Activated naive CD4-positive, alpha-beta T cell treated with Interleukin-2 at 50 U/mL for 16 hours (primary cell): ENCODE measurements at regions not wholly inside any gene's neighbourhood (a gene's known extent, or its start where the extent isn't known, plus 50 kb on each side); places are given as distances from the start of the nearest gene placed in this dataset.
"Not testable (repeated sequence)": the region's sequence is repeated elsewhere in the genome, so short reads cannot be mapped to it uniquely, and the experiment has no call there.

Experiments used
- DNase-seq: peaks from one replicate; pipeline ENCODE4 v3.0.0-alpha.2; 2020

GRCh38 chr6:144360401-144360800, 75.3 kb downstream of the UTRN start:
- no peak for DNase-seq

DNA sequence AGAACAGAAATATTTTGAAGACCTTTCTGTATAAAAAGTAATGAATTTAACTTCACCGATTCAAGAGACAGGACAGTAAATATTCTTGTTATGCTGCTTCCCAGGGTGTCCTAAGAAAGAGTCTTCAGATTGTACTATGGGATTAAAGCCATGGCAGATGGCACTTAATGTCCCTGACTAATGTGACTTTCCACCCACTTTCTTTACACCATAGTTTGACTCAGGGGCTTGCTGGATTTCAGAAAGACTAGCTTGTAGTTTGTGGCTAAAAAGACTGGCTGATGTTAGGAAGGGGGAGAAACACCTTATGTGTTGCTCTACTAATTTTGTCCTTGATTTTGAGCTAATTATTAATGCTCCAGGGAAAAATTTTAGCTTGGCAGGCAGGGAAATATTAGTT, 75.9 kb downstream of the UTRN start:
- no peak for DNase-seq

DNA sequence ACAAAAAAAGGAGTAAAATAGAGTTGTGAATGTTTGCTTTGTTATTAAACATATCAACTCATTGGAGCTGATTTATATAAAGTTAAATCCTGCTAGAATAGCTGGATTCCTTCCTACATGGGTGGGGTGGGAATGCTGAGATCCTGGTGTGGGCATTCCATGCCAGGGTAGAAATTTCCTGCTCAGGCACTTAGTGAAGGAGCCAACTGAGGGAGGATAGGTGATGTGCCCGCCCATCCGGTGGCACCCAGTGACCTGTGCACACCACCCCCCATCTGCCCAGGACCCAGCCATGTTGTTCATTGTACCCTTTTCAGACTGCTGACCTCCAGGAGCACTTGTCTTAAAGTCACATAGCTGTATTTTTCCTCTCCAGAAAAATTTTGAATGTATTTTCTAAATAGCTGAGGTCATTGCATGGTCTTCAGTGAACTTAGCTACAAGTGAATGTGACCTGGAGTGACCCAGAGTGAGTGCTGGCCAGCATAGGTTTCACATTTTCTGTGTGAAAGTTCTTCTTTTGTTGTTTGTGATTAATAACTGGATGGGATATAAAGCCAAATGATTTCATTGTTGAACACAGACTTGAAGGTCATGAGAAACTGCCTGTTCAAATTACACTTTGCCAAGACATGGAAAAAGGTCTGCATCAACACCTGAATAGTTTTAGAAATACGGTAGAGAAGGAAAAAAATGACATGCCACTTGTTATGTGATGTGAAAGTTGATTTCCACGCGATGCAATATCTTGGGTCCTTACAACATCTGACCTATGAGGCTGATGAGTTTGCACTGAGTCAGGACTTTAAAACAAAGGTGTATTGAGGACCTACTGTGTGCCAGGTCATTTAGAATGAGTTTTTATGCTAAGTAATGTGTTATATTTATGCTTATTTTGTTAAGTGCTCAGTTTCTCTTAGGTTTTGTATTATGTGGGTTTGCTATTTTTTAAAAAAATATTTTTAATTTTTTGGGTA, 77.2 kb downstream of the UTRN start:
- no peak for DNase-seq

GRCh38 chr6:144364208-144364720, 79.1 kb downstream of the UTRN start:
- no peak for DNase-seq

- DNase-seq: no peak
Observed at GRCh38 chr6:144364782-144365181, 79.6 kb downstream of the UTRN start.

DNA sequence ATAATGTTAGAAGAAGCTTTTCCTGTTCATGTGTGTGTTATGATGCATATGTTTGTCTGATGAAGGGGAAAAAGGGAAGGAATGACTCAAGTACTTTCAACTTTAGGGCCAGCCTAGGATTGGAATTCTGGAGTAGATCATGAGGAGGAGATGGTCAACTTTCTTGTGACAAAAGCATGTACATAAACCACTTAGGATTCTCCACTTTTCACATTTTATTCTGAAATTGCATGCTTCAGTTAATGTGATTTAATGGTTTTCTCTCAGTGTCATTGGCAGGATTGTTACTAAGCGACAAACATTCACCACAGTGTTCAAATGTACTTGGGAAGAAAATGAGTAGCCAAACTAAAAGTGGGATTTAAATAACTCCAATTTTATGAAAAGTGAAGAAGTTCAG, 80.1 kb downstream of the UTRN start:
- DNase-seq: no peak

DNA sequence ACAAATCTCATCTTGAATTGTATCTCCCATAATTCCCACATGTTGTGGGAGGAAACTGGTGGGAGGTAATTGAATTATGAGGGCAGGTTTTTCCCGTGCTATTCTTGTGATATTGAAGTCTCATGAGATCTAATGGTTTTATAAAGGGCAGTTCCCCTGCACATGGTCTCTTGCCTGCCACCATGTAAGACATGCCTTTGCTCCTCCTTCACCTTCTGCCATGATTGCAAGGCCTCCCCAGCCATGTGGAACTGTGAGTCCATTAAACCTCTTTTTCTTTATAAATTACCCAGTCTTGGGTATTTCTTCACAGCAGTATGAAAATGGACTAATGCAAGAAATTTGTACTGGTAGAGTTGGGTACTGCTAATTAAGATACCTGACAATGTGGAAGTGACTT, 84.6 kb downstream of the UTRN start:
- not testable (repeated sequence) for DNase-seq

DNA sequence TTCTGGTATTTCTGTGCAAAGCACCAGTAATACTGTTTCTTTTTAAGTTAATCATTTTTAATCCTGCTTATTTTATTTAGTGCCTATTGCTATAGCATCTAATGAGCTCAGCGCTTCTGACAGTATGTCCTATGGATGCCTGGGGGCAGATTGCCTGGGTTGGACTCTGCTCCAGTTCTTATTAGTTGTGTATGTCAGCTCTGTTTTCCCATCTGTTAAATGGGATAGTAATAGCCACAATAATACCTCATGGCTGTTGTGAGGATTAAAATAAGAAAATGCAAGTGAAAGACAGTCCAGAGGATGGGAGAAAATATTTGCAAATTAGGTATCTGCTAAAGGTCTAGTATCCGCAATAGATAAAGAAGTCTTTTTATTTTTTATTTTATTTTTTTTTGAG, 87.0 kb downstream of the UTRN start:
- DNase-seq: no peak

DNA sequence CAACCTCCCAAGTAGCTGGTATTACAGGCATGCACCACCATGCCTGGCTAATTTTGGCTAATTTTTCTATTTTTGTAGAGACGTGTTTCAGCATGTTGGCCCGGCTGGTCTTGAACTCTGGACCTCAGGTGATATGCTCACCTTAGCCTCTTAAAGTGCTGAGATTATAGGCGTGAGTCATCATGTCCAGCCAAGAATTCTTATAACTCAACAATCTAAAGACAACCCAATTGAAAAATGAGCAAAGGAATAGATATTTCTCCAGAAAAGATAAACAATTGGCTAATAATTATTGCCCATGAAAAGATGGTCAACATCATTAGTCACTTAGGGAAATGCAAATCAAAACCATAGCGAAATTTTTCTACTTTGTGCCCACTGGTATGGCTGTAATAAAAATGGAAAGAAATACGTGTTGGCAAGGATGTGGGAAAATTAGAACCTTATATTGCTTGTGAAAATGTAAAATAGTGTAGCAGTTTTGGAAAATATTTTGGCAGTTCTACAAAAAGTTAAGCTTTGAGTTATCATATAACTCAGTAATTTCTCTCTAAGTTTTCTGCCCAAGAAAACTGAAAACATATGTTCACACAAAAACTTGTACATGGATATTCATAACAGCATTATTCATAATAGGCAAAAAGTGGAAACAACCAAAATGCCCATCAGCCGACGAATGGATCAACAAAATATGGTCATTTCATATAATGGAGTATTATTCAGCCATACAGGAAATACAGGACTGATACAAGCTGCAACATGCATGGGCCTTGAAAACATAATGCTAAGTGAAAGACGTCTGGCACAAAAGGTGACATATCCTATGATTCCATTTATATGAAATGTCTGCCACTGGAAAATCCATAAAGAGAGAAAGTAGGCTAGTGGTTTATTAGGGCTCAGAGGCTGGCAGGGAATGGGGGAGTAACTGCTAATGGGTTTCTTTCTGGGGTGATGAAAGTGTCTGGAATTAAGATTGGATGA, 87.8 kb downstream of the UTRN start:
- no peak for DNase-seq

DNA sequence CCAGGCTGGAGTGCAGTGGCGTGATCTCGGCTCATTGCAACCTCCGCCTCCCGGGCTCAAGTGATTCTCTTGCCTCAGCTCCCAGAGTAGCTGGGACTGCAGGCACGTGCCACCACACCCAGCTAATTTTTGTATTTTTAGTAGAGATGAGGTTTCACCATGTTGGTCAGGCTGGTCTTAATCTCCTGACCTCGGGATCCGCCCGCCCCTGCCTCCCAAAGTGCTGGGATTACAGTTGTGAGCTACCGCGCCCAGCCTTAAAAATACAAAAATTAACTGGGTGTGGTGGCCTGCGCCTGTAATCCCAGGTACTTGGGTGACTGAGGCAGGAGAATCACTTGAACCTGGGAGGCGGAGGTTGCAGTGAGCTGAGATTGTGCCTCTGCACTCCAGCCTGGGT, 89.4 kb downstream of the UTRN start:
- DNase-seq: not testable (repeated sequence)

GRCh38 chr6:144377586-144378210, 92.6 kb downstream of the UTRN start:
- no peak for DNase-seq

GRCh38 chr6:144378437-144378836, 93.3 kb downstream of the UTRN start:
- DNase-seq: no peak

DNA sequence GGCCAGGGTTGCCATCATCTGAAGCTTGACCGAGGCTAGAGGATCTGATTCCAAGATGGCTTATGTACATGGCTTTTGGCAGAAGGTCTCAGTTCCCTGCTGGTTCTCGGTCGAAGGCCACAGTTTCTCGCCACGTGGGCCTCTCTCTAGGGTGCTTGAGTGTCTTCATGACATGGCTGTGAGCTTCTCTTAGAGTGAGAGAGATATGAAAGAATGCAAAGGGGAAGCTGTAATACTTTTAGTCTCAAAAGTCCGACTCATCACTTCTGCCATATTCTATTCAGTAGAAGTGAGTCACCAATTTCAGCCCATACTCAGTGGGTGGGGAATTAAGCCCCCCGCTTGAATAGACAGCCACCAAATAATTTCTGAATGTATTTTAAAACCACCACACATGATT, 94.2 kb downstream of the UTRN start:
- DNase-seq: peak; percentile 6

DNA sequence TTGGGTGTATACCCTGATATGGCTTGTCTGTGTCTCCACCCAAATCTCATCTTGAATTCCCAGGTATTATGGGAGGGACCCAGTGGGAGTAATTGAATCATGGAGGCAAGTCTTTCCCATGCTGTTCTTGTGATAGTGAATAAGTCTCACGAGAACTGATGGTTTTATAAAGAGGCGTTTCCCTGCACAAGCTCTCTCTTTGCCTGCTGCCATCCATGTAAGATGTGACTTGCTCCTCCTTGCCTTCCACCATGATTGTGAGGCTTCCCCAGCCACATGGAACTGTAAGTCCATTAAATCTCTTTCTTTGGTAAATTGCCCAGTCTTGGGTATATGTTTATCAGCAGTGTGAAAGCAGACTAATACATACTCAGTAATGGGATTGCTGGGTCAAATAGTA, 96.4 kb downstream of the UTRN start:
- DNase-seq: not testable (repeated sequence)

DNA sequence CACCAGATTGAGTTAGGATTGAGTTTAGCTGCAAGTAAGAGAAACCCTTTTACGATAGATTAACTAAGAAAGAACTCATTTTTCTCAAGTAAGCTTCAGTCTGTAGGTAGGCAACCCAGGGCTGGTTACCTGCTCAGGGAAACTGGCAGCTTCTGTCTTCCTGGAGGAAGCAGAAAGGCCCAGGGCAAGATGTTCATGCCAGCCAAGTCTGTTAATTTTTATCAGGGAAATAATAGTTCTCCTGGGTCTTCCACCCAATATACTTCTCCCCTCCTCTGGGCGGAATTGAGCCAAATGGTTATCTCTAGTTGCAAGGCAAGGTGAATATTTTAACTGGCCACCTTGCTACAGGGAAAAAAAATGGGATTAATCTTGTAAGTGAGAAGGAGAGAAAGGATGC, 98.2 kb downstream of the UTRN start:
- DNase-seq: no peak

DNA sequence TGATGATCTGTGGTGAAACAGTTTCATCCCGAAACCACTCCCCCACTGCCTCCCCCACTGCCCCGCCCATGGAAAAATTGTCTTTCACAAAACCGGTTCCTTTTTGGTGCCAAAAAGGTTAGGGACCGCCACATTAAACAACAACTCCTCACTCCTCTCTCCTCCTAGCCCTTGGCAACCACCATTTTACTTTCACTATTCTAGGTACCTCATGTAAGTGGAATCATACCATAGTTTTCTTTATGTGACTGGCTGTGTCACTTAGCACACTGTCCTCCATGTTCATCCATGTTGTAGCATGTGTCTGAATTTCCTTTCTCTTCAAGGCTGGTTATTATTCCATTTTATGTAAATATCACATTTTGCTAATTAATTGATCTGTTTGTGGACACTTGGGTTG, 99.3 kb downstream of the UTRN start:
- no peak for DNase-seq

DNA sequence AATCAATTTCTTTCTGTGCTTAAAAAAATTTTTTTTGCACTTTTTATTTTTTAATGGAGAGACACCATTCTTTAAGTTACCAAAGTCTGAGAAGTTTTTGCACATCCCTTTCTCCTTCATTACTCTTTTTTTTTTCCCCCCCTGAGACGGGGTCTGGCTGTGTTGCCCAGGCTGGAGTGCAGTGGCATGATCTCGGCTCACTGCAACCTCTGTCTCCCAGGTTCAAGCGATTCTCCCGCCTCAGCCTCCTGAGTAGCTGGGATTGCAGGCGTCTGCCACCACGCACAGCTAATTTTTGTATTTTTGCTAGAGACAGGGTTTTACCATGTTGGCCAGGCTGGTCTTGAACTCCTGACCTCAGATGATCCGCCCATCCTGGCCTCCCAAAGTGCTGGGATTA, 104.3 kb downstream of the UTRN start:
- not testable (repeated sequence) for DNase-seq

- no peak for DNase-seq
Observed at GRCh38 chr6:144390202-144390601, 105.1 kb downstream of the UTRN start.

DNA sequence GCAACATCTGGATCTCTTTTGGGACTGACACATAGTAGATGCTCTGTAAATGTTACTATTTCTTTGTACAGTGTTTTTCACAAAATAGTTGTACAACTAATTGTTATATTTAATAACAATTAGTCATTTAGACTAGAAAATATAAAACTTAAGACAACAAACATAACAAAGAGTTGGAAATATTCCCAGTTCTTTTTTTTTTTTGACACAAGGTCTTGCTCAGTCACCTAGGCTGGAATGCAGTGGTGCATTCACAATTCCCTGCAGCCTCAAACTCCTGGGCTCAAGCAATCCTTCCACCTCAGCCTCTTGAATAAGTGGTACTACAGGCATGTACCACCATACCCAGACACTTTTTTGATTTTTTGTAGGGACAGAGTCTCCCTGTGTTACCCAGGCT, 105.8 kb downstream of the UTRN start:
- DNase-seq: no peak

DNA sequence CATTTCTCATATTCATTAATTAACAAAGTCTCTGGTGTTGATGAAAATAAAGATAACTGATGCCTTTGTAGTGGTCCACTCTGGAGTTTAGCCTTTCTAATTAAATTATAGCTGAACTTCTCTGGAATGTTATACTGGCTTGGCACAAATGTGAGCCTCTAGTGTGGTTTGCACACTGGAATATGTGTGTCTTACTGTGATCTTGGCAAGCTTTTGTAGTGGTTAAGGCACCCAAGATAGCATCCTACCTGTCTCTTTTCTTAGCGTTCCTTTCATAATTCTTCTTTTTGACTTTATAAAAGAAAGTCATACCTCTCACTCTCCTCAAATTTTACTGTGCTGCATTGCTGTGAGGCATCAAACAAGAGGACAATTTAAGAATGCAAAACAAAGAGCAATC, 107.4 kb downstream of the UTRN start:
- DNase-seq: no peak

DNA sequence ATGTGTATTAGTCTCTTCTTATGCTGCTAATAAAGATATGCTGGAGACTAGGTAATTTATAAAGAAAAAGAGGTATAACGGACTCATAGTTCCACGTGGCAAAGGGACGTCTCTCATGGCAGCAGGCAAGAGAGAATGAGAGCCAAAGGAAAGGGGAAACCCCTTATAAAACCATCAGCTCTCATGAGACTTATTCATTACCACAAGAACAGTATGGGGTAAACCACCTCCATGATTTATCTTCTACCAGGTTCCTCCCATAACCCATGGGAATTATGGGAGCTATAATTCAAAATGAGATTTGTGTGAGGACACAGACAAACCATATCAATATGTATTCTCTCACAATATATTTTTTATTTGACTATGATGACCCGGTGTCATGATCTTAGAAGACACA, 109.1 kb downstream of the UTRN start:
- DNase-seq: no peak

DNA sequence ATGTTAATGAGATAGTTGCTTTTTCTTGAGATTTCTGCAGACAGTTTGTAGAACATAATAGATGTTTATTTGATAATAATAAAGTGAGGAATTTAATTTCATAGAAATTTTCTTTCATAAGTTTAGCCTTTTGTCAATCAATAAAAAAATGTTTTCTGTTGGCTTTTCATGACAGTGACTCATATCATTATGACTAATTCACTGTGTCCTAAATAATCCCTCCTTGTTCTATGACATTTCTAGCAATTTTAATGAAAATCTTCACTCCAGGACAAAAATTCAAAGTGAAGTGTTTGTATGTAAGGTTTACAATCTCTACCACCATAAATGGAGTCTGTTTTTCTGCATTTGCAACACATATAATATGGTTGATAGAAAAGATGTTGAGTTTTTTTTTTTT, 109.9 kb downstream of the UTRN start:
- DNase-seq: no peak

- no peak for DNase-seq
Observed at GRCh38 chr6:144395826-144396225, 110.7 kb downstream of the UTRN start.
